ENCODE measurements at regions not wholly inside any gene's neighbourhood (a gene's known extent, or its start where the extent isn't known, plus 50 kb on each side); places are given as distances from the start of the nearest gene placed in this dataset.

GRCh38 chr19:28386470-28386869 is 826.5 kb downstream of the UQCRFS1 start:
- Histone ChIP-seq H3K9me3 (peaks cover 0 to 5% (median 0%) of the 10 kb centered on the region in 11 donors), H3K4me1 (no peaks in the 10 kb centered on the region), H3K36me3 (no peaks in the 10 kb centered on the region), H3K4me3 (no peak overlapping the region), H3K27ac (no peak overlapping the region), H3K27me3 (peaks cover 0 to 12% (median 0%) of the 10 kb centered on the region in 7 donors)
- 80 to 84% methylated on average over 6 of the region's 6 CpGs for WGBS, 2 donors
- no peak for ATAC-seq
- DNase-seq: no peak
- intact Hi-C loops (cut with DNase I): no loop called here
- TF ChIP-seq CTCF (IDR thresholded peaks at IDR 0.05): no peak

- H3K4me3 ChIP-seq: no peak overlapping the region
- DNase-seq (no peak), ATAC-seq (no peak)
- intact Hi-C loops (cut with DNase I): no loop called here
- no peaks in the 10 kb centered on the region for H3K4me1 ChIP-seq
- H3K9me3 ChIP-seq: peaks cover 0 to 5% (median 0%) of the 10 kb centered on the region in 11 donors
- H3K27ac ChIP-seq: no peak overlapping the region
- peaks cover 0 to 12% (median 0%) of the 10 kb centered on the region in 7 donors for H3K27me3 ChIP-seq
- TF ChIP-seq CTCF (IDR thresholded peaks at IDR 0.05): no peak
- 28 to 33% methylated on average over 3 of the region's 3 CpGs for WGBS, 2 donors
- no peaks in the 10 kb centered on the region for H3K36me3 ChIP-seq
These were observed 826.9 kb downstream of the UQCRFS1 start for GRCh38 chr19:28386066-28386465.

GRCh38 chr19:28377077-28377476 is 835.9 kb downstream of the UQCRFS1 start:
- 34 to 38% methylated on average over 9 of the region's 9 CpGs for WGBS, 2 donors
- TF ChIP-seq CTCF (IDR thresholded peaks at IDR 0.05): no peak
- Histone ChIP-seq H3K4me3 (no peak overlapping the region), H3K9me3 (no peaks in the 10 kb centered on the region), H3K4me1 (no peaks in the 10 kb centered on the region), H3K27ac (no peak overlapping the region), H3K36me3 (no peaks in the 10 kb centered on the region), H3K27me3 (peaks cover 0 to 9% (median 0%) of the 10 kb centered on the region in 7 donors)
- DNase-seq: no peak
- ATAC-seq: no peak
- intact Hi-C loops (cut with DNase I): no loop called here

GRCh38 chr19:28374971-28375370 is 838.0 kb downstream of the UQCRFS1 start:
- DNase-seq (no peak), ATAC-seq (no peak)
- WGBS, 2 donors: 51% methylated on average over 6 of the region's 6 CpGs
- no peak overlapping the region for H3K27ac ChIP-seq
- H3K36me3 ChIP-seq: no peaks in the 10 kb centered on the region
- peaks cover 0 to 8% (median 0%) of the 10 kb centered on the region in 7 donors for H3K27me3 ChIP-seq
- intact Hi-C loops (cut with DNase I): no loop called here
- H3K9me3 ChIP-seq: peaks cover 0 to 4% (median 0%) of the 10 kb centered on the region in 11 donors
- TF ChIP-seq CTCF (IDR thresholded peaks at IDR 0.05): no peak
- H3K4me3 ChIP-seq: no peak overlapping the region
- no peaks in the 10 kb centered on the region for H3K4me1 ChIP-seq

All from heart right ventricle (tissue), 16 donors.